Osteoblast (primary cell): ENCODE measurements at regions not wholly inside any gene's neighbourhood (a gene's known extent, or its start where the extent isn't known, plus 50 kb on each side); places are given as distances from the start of the nearest gene placed in this dataset.

Source experiments
- DNase-seq: peaks from one replicate; pipeline ENCODE4 v3.0.0; 2011; ENCODE audit warnings: low spot score, mixed read lengths; ENCODE audit not compliant: insufficient read length; ENCODE audit errors: missing footprints
- H2AFZ ChIP-seq: 2 replicates; pipeline ENCODE4 v1.6.0; 2011; ENCODE audit warnings: mild to moderate bottlenecking, low read length
- H3K27ac ChIP-seq: 2 replicates; pipeline ENCODE4 v1.5.1; 2011; ENCODE audit warnings: mild to moderate bottlenecking, low read depth, low read length, moderate library complexity
- H3K27me3 ChIP-seq: 2 replicates; pipeline ENCODE4 v1.6.0; 2012; ENCODE audit warnings: mild to moderate bottlenecking, control low read depth, inconsistent platforms, low read length, moderate library complexity; ENCODE audit not compliant: insufficient read depth
- H3K36me3 ChIP-seq: 2 replicates; pipeline ENCODE4 v1.5.1; 2011; ENCODE audit warnings: mild to moderate bottlenecking, low read length, control low read depth, moderate library complexity; ENCODE audit not compliant: insufficient read depth
- H3K4me1 ChIP-seq: 2 replicates; pipeline ENCODE4 v1.5.1; 2011; ENCODE audit warnings: mild to moderate bottlenecking, low read length, control low read depth, moderate library complexity; ENCODE audit not compliant: insufficient read depth
- H3K4me2 ChIP-seq: 2 replicates; pipeline ENCODE4 v1.6.0; 2011; ENCODE audit warnings: mild to moderate bottlenecking, low read length; ENCODE audit not compliant: insufficient read depth
- H3K4me3 ChIP-seq: fragments of 200-600 bp; sonication (generic); 3 replicates; pipeline ENCODE4 v1.5.1; 2012; ENCODE audit warnings: mild to moderate bottlenecking, low read length, inconsistent platforms; ENCODE audit not compliant: insufficient read depth
- H3K79me2 ChIP-seq: 2 replicates; pipeline ENCODE4 v1.6.0; 2012; ENCODE audit warnings: mild to moderate bottlenecking, low read length, control low read depth, inconsistent platforms; ENCODE audit not compliant: insufficient read depth
- H3K9me3 ChIP-seq: 2 replicates; pipeline ENCODE4 v1.5.1; 2011; ENCODE audit warnings: low read depth, low read length, control low read depth
- H4K20me1 ChIP-seq: 2 replicates; pipeline ENCODE4 v1.6.0; 2012; ENCODE audit warnings: mild to moderate bottlenecking, low read length, control low read depth; ENCODE audit not compliant: insufficient read depth
- CTCF ChIP-seq: IDR thresholded peaks from 2 replicates; pipeline ENCODE4 v1.5.1; 2011; ENCODE audit warnings: mild to moderate bottlenecking, low read depth, low read length, moderate library complexity; ENCODE audit errors: extremely low read depth

GRCh38 chr12:89258240-89258969, 93.9 kb downstream of the DUSP6 start:
- no peak for TF ChIP-seq CTCF
- Histone ChIP-seq H3K4me2 (no peak overlapping the region), H4K20me1 (no peaks in the 10 kb centered on the region), H3K4me1 (peaks cover 2% of the 10 kb centered on the region), H3K79me2 (no peaks in the 10 kb centered on the region), H3K4me3 (no peak overlapping the region), H3K27ac (no peak overlapping the region), H3K36me3 (no peaks in the 10 kb centered on the region), H2AFZ (no peak overlapping the region), H3K27me3 (no peaks in the 10 kb centered on the region), H3K9me3 (no peaks in the 10 kb centered on the region)
- DNase-seq = no peak

- Histone ChIP-seq H3K36me3 (no peaks in the 10 kb centered on the region), H3K9me3 (no peaks in the 10 kb centered on the region), H3K27me3 (no peaks in the 10 kb centered on the region), H3K79me2 (no peaks in the 10 kb centered on the region), H2AFZ (no peak overlapping the region), H4K20me1 (no peaks in the 10 kb centered on the region), H3K27ac (no peak overlapping the region), H3K4me3 (no peak overlapping the region), H3K4me1 (peaks cover 2% of the 10 kb centered on the region), H3K4me2 (no peak overlapping the region)
- no peak for DNase-seq
- TF ChIP-seq CTCF = no peak
Measured at GRCh38 chr12:89257340-89257739, 95.0 kb downstream of the DUSP6 start.

- no peak for DNase-seq
Measured at GRCh38 chr12:89256060-89256459, 96.2 kb downstream of the DUSP6 start.

More at GRCh38 chr12:89256060-89256459, 96.2 kb downstream of the DUSP6 start:
- Histone ChIP-seq H3K4me3 (no peak overlapping the region), H3K9me3 (no peaks in the 10 kb centered on the region), H3K36me3 (no peaks in the 10 kb centered on the region), H4K20me1 (no peaks in the 10 kb centered on the region), H3K79me2 (no peaks in the 10 kb centered on the region), H3K27ac (no peak overlapping the region), H3K27me3 (no peaks in the 10 kb centered on the region), H3K4me1 (peaks cover 2% of the 10 kb centered on the region), H3K4me2 (no peak overlapping the region), H2AFZ (no peak overlapping the region)
- no peak for TF ChIP-seq CTCF
